ENCODE measurements at regions not wholly inside any gene's neighbourhood (a gene's known extent, or its start where the extent isn't known, plus 50 kb on each side); places are given as distances from the start of the nearest gene placed in this dataset.

- no peak for TF ChIP-seq CTCF (IDR thresholded peaks at IDR 0.05 in 2 of 3, conservative IDR thresholded peaks at IDR 0.05 in 1 of 3; ENCODE audit: insufficient read depth in 2 of 3, low read depth in 1 of 3, low read length in 3 of 3)
- no peak for TF ChIP-seq ZEB2 (IDR thresholded peaks at IDR 0.05)
- TF ChIP-seq ELF2 (CRISPR knock-in tag; IDR thresholded peaks at IDR 0.05), result no peak
Observed at GRCh38 chrX:155744534-155744933, 131.8 kb upstream of the TMLHE start.
